Mucosa of rectum (tissue), 2 donors: ENCODE measurements at regions not wholly inside any gene's neighbourhood (a gene's known extent, or its start where the extent isn't known, plus 50 kb on each side); places are given as distances from the start of the nearest gene placed in this dataset.

Experiments used
- H3K27ac ChIP-seq, 2 donors: one replicate each; pipeline ENCODE4 v1.7.0; 2013; ENCODE audit warnings: inconsistent platforms in 2 of 2, low read depth in 2 of 2, low read length in 2 of 2
- H3K27me3 ChIP-seq, 2 donors: one replicate each; pipeline ENCODE4 v1.7.0; 2013; ENCODE audit warnings: low read length in 2 of 2; ENCODE audit not compliant: control insufficient read depth in 2 of 2, insufficient read depth in 2 of 2
- H3K36me3 ChIP-seq, 2 donors: one replicate each; pipeline ENCODE4 v1.7.0; 2013; ENCODE audit warnings: low read length in 2 of 2; ENCODE audit not compliant: control insufficient read depth in 2 of 2, insufficient read depth in 2 of 2
- H3K4me1 ChIP-seq, 2 donors: one replicate each; pipeline ENCODE4 v1.7.0; 2013; ENCODE audit warnings: low read length in 2 of 2, mild to moderate bottlenecking in 1 of 2; ENCODE audit not compliant: control insufficient read depth in 2 of 2, insufficient read depth in 2 of 2
- H3K4me3 ChIP-seq, 2 donors: one replicate each; pipeline ENCODE4 v1.7.0; 2013; ENCODE audit warnings: low read length in 2 of 2
- H3K9ac ChIP-seq, 2 donors: one replicate each; pipeline ENCODE4 v1.7.0; 2013; ENCODE audit warnings: low read length in 2 of 2, low read depth in 1 of 2, mild to moderate bottlenecking in 1 of 2
- H3K9me3 ChIP-seq, 2 donors: one replicate each; pipeline ENCODE4 v1.7.0; 2013; ENCODE audit warnings: low read length in 2 of 2; ENCODE audit not compliant: control insufficient read depth in 2 of 2
- donor health status: healthy.
- donor health status: Normal muscosa, but diverticular disease.

GRCh38 chr12:11946161-11946560, 124.6 kb upstream of the BCL2L14 start:
- H3K9ac ChIP-seq: no peak overlapping the region
- H3K4me1 ChIP-seq: peaks cover 0 to 8% of the 10 kb centered on the region in 2 donors
- no peak overlapping the region for H3K4me3 ChIP-seq
- H3K9me3 ChIP-seq: no peaks in the 10 kb centered on the region
- H3K27me3 ChIP-seq: no peaks in the 10 kb centered on the region
- no peak overlapping the region for H3K27ac ChIP-seq
- H3K36me3 ChIP-seq: no peaks in the 10 kb centered on the region

- no peak overlapping the region for H3K9ac ChIP-seq
- H3K27ac ChIP-seq: no peak overlapping the region
- H3K9me3 ChIP-seq: no peaks in the 10 kb centered on the region
- H3K4me1 ChIP-seq: peaks cover 0 to 8% of the 10 kb centered on the region in 2 donors
- no peaks in the 10 kb centered on the region for H3K27me3 ChIP-seq
- no peaks in the 10 kb centered on the region for H3K36me3 ChIP-seq
- H3K4me3 ChIP-seq: no peak overlapping the region
These were observed 123.5 kb upstream of the BCL2L14 start for GRCh38 chr12:11947213-11947612.

DNA sequence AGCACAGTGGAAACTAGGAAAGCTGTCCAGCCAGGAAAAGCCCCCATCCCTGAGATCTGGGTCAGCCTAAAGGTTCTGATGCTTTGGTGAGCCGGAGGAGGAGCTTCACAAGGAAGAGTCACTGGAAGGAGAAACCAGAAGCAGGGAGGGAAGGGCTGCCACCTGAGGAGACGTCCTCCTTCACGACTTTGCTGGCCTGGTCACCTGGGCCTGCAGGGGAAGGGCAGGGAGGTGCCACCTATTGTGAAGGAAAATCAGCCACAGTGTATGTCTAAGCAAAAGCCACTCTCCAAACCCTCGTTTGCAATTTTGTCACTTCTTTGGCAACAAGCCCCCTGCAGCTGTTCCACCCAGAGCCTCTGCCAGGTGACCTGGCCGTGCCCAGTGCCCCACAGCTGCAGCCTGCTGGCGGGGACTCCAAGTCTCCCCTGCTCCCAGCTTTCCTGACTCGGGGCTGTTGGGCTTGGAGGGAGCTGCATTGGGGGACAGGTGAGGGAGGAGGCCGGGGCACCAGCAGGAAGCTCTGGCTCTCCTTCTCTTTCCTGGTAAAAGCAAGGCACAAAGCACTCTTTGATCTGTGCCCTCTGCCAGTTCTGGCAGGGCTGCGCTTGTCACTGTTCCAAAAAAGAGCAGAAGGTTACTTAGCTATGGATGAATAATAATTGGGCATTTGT, 120.9 kb upstream of the BCL2L14 start:
- Histone ChIP-seq H3K36me3 (no peaks in the 10 kb centered on the region), H3K9me3 (no peaks in the 10 kb centered on the region), H3K27me3 (no peaks in the 10 kb centered on the region), H3K4me3 (no peak overlapping the region), H3K4me1 (peaks cover 0 to 5% of the 10 kb centered on the region in 2 donors), H3K9ac (no peak overlapping the region), H3K27ac (no peak overlapping the region)

DNA sequence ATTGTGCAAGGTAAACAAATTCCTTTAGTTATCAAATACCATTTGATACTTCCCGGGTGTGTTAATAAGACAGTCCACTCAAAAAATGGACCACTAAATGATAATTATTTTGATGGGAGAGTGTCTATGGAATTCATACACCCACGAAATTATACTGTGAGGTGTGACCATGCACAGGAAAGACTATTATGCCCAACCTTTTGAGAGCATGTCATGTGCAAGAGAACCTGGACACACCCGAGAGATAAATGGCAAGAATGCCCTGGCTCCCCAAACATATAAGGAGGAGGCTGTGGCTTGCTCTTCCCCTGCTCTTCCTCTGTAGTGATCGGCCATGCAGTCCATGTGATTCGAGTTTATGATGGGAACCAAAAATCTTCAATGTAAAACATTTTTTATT, 119.5 kb upstream of the BCL2L14 start:
- Histone ChIP-seq H3K36me3 (no peaks in the 10 kb centered on the region), H3K9ac (no peak overlapping the region), H3K9me3 (no peaks in the 10 kb centered on the region), H3K27me3 (no peaks in the 10 kb centered on the region), H3K27ac (no peak overlapping the region), H3K4me1 (peaks cover 0 to 5% of the 10 kb centered on the region in 2 donors), H3K4me3 (no peak overlapping the region)

DNA sequence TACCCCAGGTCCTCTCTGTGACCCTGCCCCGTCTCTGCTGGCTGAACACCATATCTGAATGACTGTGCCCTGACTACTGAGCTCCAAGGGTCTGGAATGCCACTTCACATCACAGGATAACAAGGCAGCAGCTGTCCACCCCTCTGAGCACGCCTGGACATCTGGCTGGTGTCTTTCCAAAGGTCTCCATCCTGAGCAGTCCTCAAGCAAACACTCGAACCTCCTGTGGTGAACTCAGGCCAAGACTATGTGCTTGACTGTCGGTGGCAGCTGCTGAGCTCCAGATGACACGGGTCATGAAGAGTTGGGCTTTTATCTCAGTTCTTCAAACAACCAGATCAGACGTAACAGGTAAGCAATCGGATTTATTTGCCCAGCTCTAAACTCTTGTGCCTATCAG, 117.2 kb upstream of the BCL2L14 start:
- Histone ChIP-seq H3K27ac (no peak overlapping the region), H3K27me3 (no peaks in the 10 kb centered on the region), H3K4me3 (no peak overlapping the region), H3K36me3 (no peaks in the 10 kb centered on the region), H3K9me3 (no peaks in the 10 kb centered on the region), H3K4me1 (peaks cover 0 to 5% of the 10 kb centered on the region in 2 donors), H3K9ac (no peak overlapping the region)

- Histone ChIP-seq H3K36me3 (no peaks in the 10 kb centered on the region), H3K27me3 (no peaks in the 10 kb centered on the region), H3K4me1 (peaks cover 0 to 10% of the 10 kb centered on the region in 2 donors), H3K9me3 (no peaks in the 10 kb centered on the region), H3K27ac (no peak overlapping the region), H3K9ac (no peak overlapping the region), H3K4me3 (no peak overlapping the region)
These were observed 116.6 kb upstream of the BCL2L14 start for GRCh38 chr12:11954181-11954580.

- H3K27me3 ChIP-seq: no peaks in the 10 kb centered on the region
- no peaks in the 10 kb centered on the region for H3K9me3 ChIP-seq
- H3K9ac ChIP-seq: no peak overlapping the region
- H3K27ac ChIP-seq: no peak overlapping the region
- peaks cover 0 to 7% of the 10 kb centered on the region in 2 donors for H3K4me1 ChIP-seq
- H3K4me3 ChIP-seq: no peak overlapping the region
- H3K36me3 ChIP-seq: no peaks in the 10 kb centered on the region
These were observed 112.3 kb upstream of the BCL2L14 start for GRCh38 chr12:11958221-11959091.

GRCh38 chr12:11959117-11959823, 111.5 kb upstream of the BCL2L14 start:
- H3K4me3 ChIP-seq: no peak overlapping the region
- H3K4me1 ChIP-seq: peaks cover 0 to 7% of the 10 kb centered on the region in 2 donors
- no peaks in the 10 kb centered on the region for H3K36me3 ChIP-seq
- H3K9me3 ChIP-seq: no peaks in the 10 kb centered on the region
- no peak overlapping the region for H3K9ac ChIP-seq
- H3K27me3 ChIP-seq: no peaks in the 10 kb centered on the region
- no peak overlapping the region for H3K27ac ChIP-seq

DNA sequence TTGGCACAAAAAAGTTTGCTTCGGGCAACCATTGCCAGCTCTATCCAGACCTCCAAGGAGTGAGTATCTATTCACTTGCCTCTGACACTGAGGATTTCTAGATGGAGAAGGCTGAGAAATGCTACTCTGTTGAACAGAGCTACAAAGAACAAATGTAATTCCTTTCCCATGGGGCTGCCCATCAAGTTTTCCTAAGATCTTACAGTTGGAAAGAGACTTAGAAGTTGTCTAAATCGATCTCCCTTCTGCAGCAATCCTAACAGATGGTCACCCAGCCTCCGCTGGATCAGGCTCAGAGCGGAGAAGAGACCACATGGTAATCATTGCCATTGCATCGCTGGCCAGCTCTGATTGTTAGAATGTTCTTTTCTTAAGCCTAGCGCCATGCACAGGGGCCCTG, 110.1 kb upstream of the BCL2L14 start:
- Histone ChIP-seq H3K9ac (no peak overlapping the region), H3K4me3 (no peak overlapping the region), H3K9me3 (no peaks in the 10 kb centered on the region)

DNA sequence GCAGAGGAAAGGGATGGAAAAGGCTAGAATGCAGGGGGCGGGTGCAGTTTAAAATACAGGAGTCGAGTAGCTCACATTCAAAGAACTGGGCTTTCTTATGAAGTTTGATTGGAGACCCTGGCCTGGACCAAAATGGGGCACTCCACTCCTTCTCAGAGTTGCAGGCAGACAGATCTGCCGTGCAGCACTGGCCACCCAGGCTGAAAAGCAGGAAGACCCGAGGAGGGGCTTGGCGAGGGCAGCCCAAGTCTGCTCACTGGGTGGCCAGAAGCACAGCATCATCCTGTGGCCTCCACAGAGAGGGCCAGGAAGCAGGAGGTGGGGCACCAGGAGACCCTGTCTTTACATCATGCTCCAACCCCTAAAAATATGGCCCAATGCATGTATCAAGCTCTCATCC, 109.1 kb upstream of the BCL2L14 start:
- no peaks in the 10 kb centered on the region for H3K27me3 ChIP-seq
- no peak overlapping the region for H3K27ac ChIP-seq
- no peak overlapping the region for H3K4me3 ChIP-seq
- no peaks in the 10 kb centered on the region for H3K9me3 ChIP-seq
- H3K9ac ChIP-seq: no peak overlapping the region
- H3K36me3 ChIP-seq: no peaks in the 10 kb centered on the region
- H3K4me1 ChIP-seq: peaks cover 0 to 7% of the 10 kb centered on the region in 2 donors

More for the DNA sequence above, 110.1 kb upstream of the BCL2L14 start:
- no peak overlapping the region for H3K27ac ChIP-seq
- no peaks in the 10 kb centered on the region for H3K36me3 ChIP-seq
- peaks cover 0 to 7% of the 10 kb centered on the region in 2 donors for H3K4me1 ChIP-seq
- no peaks in the 10 kb centered on the region for H3K27me3 ChIP-seq
